Testis (tissue), 2 donors: ENCODE measurements at regions not wholly inside any gene's neighbourhood (a gene's known extent, or its start where the extent isn't known, plus 50 kb on each side); places are given as distances from the start of the nearest gene placed in this dataset.

Experiments
- POLR2A ChIP-seq: fragments of 450-650 bp; IDR thresholded peaks from one replicate; pipeline ENCODE4 v1.6.1; 2017; ENCODE audit warnings: antibody characterized with exemption, mild to moderate bottlenecking, moderate library complexity
- TF ChIP-seq, protein P1 (sequence below), 3 experiments: fragments of 450-650 bp in 2 of 3; fragments of 200-600 bp in 1 of 3; sonication (generic) in 1 of 3; IDR thresholded peaks; one replicate each; pipeline ENCODE4 v1.5.1; 2016 to 2019; ENCODE audit warnings: antibody characterized with exemption in 3 of 3, mild to moderate bottlenecking in 2 of 3, moderate library complexity in 1 of 3

GRCh38 chr3:22236490-22237270 is 485.7 kb upstream of the ZNF385D start:
- TF ChIP-seq, protein P1, sequence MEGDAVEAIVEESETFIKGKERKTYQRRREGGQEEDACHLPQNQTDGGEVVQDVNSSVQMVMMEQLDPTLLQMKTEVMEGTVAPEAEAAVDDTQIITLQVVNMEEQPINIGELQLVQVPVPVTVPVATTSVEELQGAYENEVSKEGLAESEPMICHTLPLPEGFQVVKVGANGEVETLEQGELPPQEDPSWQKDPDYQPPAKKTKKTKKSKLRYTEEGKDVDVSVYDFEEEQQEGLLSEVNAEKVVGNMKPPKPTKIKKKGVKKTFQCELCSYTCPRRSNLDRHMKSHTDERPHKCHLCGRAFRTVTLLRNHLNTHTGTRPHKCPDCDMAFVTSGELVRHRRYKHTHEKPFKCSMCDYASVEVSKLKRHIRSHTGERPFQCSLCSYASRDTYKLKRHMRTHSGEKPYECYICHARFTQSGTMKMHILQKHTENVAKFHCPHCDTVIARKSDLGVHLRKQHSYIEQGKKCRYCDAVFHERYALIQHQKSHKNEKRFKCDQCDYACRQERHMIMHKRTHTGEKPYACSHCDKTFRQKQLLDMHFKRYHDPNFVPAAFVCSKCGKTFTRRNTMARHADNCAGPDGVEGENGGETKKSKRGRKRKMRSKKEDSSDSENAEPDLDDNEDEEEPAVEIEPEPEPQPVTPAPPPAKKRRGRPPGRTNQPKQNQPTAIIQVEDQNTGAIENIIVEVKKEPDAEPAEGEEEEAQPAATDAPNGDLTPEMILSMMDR (IDR thresholded peaks at IDR 0.05), result no peak
- no peak for TF ChIP-seq POLR2A
